Stimulated activated CD8-positive, alpha-beta memory T cell treated with anti-CD3 and anti-CD28 coated beads, Interleukin-12 subunit alpha, Interleukin-12 subunit beta, amount 100 ng/mL, for 1 hour (primary cell): ENCODE measurements at regions not wholly inside any gene's neighbourhood (a gene's known extent, or its start where the extent isn't known, plus 50 kb on each side); places are given as distances from the start of the nearest gene placed in this dataset.
A peak's percentile ranks its signal among the peaks of the same experiment; 100 is the strongest.

Experiments used
- DNase-seq: peaks from one replicate; pipeline ENCODE4 v3.0.0-alpha.2; 2020; ENCODE audit warnings: low read depth

- DNase-seq = no peak
These were observed 308.7 kb downstream of the PTEN start for GRCh38 chr10:88172159-88172558.

- no peak for DNase-seq
These were observed 311.0 kb downstream of the PTEN start for GRCh38 chr10:88174391-88174790.

GRCh38 chr10:88178758-88179157 is 315.3 kb downstream of the PTEN start:
- DNase-seq = no peak

- no peak for DNase-seq
These were observed 316.4 kb downstream of the PTEN start for GRCh38 chr10:88179831-88180230.

GRCh38 chr10:88181902-88182600 is 318.6 kb downstream of the PTEN start:
- DNase-seq = no peak

GRCh38 chr10:88182601-88182930 is 319.1 kb downstream of the PTEN start:
- DNase-seq = no peak

- no peak for DNase-seq
These were observed 321.3 kb downstream of the PTEN start for GRCh38 chr10:88184543-88185297.

GRCh38 chr10:88185830-88186229 is 322.4 kb downstream of the PTEN start:
- DNase-seq = no peak

- DNase-seq = no peak
These were observed 322.9 kb downstream of the PTEN start for GRCh38 chr10:88186335-88186734.

- no peak for DNase-seq
These were observed 324.0 kb downstream of the PTEN start for GRCh38 chr10:88187472-88187871.

- no peak for DNase-seq
These were observed 326.7 kb downstream of the PTEN start for GRCh38 chr10:88190123-88190522.

GRCh38 chr10:88190540-88191235 is 327.3 kb downstream of the PTEN start:
- DNase-seq = no peak

- no peak for DNase-seq
These were observed 329.6 kb downstream of the PTEN start for GRCh38 chr10:88193018-88193417.

GRCh38 chr10:88194041-88194887 is 330.8 kb downstream of the PTEN start:
- DNase-seq = peak; percentile 13

- DNase-seq = no peak
These were observed 331.5 kb downstream of the PTEN start for GRCh38 chr10:88194961-88195367.

GRCh38 chr10:88195841-88196240 is 332.4 kb downstream of the PTEN start:
- DNase-seq = no peak

GRCh38 chr10:88196291-88196690 is 332.9 kb downstream of the PTEN start:
- DNase-seq = no peak

- DNase-seq = no peak
These were observed 334.6 kb downstream of the PTEN start for GRCh38 chr10:88198023-88198422.

- DNase-seq = no peak
These were observed 337.0 kb downstream of the PTEN start for GRCh38 chr10:88200312-88201032.

- no peak for DNase-seq
These were observed 342.5 kb downstream of the PTEN start for GRCh38 chr10:88205842-88206446.

GRCh38 chr10:88207121-88207546 is 343.7 kb downstream of the PTEN start:
- no peak for DNase-seq
